ENCODE measurements at regions not wholly inside any gene's neighbourhood (a gene's known extent, or its start where the extent isn't known, plus 50 kb on each side); places are given as distances from the start of the nearest gene placed in this dataset.
"Not testable (repeated sequence)": the region's sequence is repeated elsewhere in the genome, so short reads cannot be mapped to it uniquely, and the experiment has no call there.

GRCh38 chr13:85186356-85187045 is 612.7 kb downstream of the SLITRK6 start:
- DNase-seq, result no peak

DNA sequence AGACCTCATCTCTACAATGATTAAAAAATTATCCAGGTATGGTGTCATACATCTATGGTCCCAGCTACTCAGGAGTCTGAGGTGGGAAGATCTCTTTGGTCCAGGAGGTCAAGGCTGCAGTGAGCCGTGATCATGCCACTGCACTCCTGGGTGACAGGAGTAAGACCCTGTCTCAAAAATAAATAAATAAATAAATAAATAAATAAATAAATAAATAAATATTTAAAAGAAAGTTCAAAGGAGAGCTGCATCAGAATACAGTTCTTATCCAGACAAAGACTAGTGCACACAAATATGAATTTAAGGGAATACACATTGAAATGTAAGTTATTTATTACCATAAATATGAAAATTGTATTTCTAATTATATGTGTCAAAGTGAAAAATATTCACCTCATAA is 624.9 kb downstream of the SLITRK6 start:
- DNase-seq, result no peak

DNA sequence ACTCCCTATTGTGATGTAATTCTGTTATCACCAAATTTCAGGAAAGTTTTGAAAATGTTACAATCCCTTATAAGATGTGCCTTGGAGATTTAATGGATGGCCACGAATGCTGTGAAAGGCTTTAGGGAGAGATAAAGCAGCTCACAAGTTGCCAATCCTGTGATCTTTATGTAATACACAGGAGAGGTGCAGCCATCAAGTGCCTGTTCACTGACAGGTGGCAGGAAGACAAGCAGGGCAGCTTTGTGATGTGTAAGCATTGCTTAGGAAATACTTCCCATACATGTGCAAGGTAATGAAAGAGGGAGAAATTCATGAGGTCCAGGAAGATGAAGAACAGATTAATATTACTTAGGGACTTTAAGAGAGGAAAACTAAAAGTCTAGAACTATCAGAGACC is 628.8 kb downstream of the SLITRK6 start:
- no peak for DNase-seq

GRCh38 chr13:85166891-85167290 is 632.3 kb downstream of the SLITRK6 start:
- DNase-seq, result no peak

GRCh38 chr13:85163063-85163462 is 636.2 kb downstream of the SLITRK6 start:
- no peak for DNase-seq

DNA sequence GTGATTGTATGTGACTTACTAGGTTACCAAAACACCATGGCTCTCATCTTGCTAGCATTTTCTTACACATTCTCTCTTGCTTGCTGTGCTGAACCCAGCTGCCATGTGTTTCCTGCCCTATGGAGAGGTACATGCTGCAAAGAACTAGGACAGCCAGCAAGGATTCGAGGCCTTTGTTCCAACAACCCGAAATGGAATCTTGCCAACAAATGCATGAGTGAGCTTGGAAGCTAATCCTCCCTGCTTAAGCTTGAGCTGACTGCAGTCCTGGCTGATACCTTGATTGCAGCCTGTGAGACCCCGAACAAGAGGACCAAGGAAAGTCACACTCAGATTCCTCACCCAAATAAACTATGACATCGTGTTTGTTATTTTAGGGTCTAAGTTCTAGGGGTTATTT is 651.2 kb downstream of the SLITRK6 start:
- no peak for DNase-seq

DNA sequence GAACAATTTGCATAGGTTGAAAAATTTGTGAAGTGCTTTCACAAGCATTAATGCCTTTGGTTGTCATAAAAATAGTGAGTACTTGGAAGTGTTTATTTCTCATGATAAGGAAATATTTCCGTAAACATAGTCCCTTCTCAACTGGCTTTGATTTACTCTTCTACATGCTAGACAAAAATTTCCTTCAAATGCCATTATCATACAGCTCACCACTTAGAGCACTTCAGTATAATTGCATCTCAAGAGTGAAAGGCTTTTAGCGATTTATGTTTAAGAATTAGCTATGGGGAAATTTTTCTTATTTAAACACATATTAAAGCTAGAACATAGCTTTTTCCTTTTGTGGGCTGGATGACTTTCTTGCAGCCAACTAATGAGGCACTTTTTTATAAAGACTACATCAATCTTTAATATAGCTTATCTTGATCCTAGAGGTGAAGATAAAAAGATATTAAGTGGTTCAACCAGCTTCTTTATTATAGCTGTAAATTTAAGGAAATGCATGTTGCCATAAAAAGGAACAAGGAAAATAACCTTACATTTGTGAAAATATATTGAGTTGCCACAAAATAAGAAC is 656.8 kb downstream of the SLITRK6 start:
- no peak for DNase-seq

DNA sequence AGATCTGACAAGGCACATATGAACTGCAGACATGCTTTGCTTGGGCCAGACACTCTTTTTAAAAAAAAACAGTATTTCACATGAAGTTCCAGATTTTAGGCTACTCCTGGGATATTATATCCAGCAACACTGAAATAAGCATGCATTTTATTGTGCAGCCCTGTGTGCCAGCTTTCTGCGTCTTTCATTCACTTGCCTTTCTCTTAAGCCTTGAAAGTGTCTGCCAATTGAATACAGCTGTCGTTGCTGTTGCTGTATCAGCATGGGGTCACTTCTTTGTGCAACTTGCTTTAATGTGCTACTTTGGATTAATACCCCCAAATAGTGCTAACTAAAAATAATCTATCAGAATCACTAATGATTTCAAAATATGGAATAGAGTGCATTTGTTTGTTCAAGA is 657.8 kb downstream of the SLITRK6 start:
- DNase-seq, result no peak

DNA sequence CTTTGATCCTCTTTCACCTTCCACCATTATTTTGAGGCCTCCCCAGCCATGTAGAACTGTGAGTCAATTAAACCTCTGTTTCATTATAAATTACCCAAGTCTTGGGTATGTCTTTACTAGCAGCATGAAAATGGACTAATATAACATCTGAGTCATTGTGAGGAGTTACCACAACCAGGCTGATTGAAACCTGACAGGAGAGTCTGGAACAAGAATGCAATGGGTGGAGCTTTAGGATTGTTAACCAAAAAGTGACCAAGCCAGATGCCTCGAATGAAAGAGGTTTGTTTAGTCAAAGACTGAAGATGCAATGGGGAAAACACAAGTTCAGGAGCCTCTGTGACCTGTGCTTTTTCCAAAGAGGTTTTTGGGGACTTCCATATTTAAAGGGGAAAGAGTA is 659.0 kb downstream of the SLITRK6 start:
- no peak for DNase-seq

GRCh38 chr13:85137516-85137915 is 661.7 kb downstream of the SLITRK6 start:
- DNase-seq, result peak; percentile 4

GRCh38 chr13:85132986-85133385 is 666.2 kb downstream of the SLITRK6 start:
- no peak for DNase-seq

- not testable (repeated sequence) for DNase-seq
These were observed 675.7 kb downstream of the SLITRK6 start for GRCh38 chr13:85123501-85123900.

- no peak for DNase-seq
These were observed 690.9 kb downstream of the SLITRK6 start for GRCh38 chr13:85108356-85108755.

GRCh38 chr13:85099245-85099644 is 700.0 kb downstream of the SLITRK6 start:
- no peak for DNase-seq

DNA sequence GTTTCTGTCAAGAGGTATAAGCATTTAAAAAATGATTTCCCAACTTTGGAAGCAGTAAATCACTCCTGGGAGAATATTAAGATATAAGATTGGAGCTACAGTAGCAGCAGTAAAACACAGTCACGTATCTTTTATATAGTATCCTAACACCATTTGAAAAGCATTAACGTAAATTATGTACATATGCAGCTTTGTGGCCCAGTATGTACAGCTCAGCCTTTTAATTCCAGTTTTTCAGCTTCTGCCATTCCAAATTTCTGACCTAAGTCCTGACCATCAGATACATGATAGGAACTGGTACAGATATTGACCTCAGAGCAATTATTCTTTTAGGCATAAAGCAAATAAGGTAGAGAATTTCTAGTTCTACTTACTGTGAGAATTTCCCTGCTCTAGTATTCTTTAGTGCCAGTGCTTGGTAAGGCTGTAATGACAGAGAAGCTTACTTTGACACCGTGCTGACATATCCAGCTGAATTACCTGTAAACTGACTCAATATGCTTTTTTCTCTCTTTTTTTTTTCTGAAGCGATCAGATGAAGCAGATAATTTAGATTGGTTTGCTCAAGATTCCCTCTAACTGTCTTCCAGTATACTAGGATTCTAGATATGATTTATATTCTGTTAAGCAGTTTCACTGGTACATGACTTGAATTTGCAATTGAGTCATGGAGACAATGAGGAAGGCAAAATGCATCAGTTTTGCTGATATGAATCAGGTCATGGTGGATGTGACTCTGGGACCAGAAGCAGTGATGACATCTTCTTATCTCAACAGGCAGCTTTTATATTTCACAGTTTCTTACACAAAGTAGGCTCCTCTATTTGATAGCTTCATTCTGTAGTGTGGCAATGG is 703.6 kb downstream of the SLITRK6 start:
- DNase-seq, result no peak

DNA sequence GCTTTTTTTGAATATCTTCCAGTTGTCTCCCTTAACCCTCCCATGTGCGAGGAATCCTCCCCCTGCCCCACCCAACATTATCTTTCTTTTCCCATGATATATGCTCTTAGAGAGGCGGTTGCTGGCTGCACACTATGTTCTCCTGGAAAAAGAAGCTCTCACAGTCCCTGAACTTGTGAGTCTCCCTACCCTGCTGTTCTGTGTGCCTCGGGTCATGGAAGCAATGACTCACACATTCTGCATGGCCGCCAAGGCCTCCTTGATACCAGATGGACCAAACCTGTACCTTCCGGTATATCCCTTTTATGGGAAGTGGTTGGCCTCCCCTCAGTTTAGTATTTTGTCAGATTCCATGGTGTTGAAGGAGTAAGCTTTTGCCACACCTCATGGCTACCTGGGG is 705.4 kb downstream of the SLITRK6 start:
- DNase-seq, result no peak

DNA sequence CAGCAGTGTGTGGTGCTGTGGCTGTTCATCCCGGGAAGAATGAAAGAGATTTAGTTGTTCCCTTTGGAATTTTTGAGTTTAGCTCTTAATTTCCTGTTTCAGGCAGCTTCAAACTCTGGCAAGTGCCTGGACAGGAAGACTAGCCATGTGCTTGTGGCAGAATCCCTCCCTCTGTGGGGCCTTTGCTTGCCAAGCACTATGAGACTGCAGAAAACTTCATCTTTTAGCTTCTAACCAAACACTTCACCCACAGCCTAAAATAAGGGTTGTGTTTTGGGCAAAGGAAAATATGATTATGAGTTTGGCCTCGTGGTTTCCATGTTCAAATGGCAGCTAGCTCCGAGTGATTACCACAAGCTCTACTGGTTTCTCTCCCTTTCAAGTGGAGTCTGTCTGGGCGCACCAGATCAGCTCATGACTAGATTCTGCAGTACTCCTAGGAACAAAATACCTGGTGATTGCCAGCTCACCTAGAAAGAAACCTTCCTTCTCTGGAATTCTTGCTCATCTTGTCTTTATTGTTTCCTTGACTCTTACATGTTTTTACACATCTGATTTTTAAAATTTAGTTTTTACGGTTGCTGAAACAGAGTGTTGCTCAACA is 707.5 kb downstream of the SLITRK6 start:
- DNase-seq, result no peak

DNA sequence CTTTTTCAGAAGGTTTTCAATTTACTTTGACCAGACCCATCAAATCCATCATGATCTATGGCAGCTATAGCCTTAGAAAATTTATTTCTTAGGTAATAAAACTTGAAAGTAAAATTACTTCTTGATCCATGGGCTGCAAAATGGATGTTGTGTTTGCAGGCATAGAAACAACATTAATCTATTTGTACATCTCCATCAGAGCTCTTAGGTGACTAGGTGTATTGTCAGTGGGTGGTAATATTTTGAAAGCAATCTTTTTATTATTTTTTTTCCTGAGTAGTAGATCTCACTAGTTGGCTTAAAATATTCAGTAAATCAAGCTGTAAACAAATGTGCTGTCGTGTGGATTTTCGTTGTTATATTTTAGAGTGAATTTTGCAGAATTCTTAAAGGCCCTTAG is 710.0 kb downstream of the SLITRK6 start:
- no peak for DNase-seq

DNA sequence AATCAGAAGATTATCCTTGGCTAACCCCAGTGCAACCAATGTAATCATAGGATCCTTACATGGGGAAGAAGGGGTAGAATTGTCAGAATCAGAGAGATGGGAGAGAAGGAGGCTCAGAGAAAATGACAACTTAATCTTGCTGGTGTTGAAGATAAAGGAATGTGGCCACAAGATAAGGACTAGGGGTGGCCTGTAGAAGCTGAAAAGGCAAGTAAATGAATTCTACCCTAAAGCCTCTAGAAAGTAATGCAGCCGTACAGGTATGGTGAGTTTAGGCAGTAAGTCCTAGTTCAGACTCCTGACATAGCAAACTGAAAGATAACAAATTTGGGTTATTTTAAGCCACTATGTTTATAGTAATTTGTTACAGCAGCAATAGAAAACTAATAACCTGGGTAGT is 718.5 kb downstream of the SLITRK6 start:
- DNase-seq, result no peak

DNA sequence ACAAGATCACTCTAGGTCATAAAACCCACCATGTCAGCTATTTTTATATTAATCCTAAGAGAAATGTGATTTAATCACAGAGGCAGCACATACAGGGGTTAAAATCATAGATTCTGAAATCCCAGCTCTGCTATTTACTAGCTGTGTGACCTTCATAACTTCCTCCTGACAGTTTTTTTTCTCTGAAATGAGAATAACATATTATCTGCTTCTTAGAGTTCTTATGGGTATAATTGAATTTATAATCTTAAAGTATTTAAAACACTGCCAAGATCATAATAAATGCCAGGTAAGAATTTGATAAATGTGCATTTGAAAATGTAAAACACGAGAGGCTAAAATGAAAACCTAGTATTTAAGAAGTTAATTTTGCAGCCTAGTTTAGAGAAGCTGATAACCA is 722.9 kb downstream of the SLITRK6 start:
- no peak for DNase-seq

DNA sequence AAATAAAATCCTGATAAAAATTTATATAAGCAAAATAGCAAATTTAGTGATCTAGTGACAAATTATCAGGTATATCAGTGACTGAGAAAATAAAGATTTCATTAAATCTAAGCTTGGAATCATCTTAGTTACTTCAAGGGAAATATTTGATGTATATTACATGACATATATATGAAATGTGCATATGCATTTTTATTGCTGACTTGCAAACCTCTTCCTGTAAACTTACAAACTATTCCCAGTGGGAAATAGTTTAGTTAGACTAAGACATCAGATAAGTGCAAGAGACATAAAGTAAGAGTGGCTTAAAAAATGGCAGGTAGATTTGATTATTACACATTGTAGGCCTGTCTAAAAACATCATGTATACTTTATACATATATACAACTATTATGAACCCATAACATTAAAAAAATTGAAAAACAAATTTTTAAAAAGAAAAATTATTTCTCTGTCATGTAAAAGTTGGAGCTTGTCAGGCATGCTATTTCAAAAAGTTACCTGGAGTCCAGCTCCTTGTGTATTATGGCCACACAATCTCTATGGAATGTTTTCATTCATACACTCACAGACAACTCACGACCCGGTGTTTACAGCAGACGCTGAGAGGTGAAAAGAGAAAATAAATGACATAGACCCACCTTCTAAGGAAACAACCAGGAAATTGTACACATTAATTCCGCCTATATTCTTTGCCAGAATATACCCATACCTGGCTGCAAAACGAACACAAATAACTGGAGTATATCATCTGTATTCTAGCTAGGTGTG is 724.5 kb downstream of the SLITRK6 start:
- no peak for DNase-seq

DNA sequence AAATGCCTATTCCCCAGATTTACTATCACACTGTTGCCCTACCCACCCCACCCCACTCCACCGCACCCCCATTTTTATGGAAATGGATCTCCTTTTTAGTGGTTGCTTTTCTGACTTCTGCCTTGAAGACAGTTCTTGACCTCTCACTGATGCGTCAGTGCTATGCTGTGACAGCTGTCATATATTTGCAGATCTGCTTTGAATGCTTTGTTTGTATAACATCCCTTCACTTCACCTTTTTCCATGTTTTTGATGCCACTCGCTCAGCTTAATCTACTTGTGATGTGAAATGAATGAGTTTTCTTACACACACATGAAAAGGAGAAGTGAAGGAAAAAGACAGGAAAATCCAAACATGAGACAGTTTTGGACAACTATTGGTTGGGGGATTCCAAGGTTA is 731.0 kb downstream of the SLITRK6 start:
- no peak for DNase-seq

- no peak for DNase-seq
These were observed 759.0 kb downstream of the SLITRK6 start for GRCh38 chr13:85040215-85040614.
